MCF 10A (cell line): ENCODE measurements at regions not wholly inside any gene's neighbourhood (a gene's known extent, or its start where the extent isn't known, plus 50 kb on each side); places are given as distances from the start of the nearest gene placed in this dataset.

Source experiments
- BruUV-seq: library from RNA; stranded (reverse); fragments of 400-500 nt; replicated peaks from 2 replicates; lab custom pipeline; 2021; lab: Mats Ljungman, UMichigan
- CTCF ChIA-PET: fragments of 300-600 bp; sonication (Branson Sonifier 250); formaldehyde crosslinking; extraction: SDS; loops from one replicate; lab custom pipeline; 2021; ENCODE audit warnings: antibody characterized with exemption, inconsistent platforms; lab: Yijun Ruan, JAX
- POLR2A ChIA-PET: fragments of 300-600, 350-650 bp; sonication (Branson Sonifier 250); formaldehyde crosslinking; extraction: SDS; loops from one replicate; lab custom pipeline; 2020; ENCODE audit warnings: antibody characterized with exemption, inconsistent platforms; lab: Yijun Ruan, JAX
- DNase-seq: peaks from one replicate; pipeline ENCODE4 v3.0.0-alpha.2; 2018; ENCODE audit not compliant: unreplicated experiment
- H3K27ac Mint-ChIP-seq: one replicate; pipeline ENCODE4 v1.8.0; 2022; ENCODE audit warnings: mild to moderate bottlenecking, low read depth, mixed read lengths; ENCODE audit not compliant: unreplicated experiment
- H3K27me3 Mint-ChIP-seq: one replicate; pipeline ENCODE4 v1.8.0; 2022; ENCODE audit warnings: mixed read lengths; ENCODE audit not compliant: insufficient read depth, unreplicated experiment
- H3K36me3 Mint-ChIP-seq: one replicate; pipeline ENCODE4 v1.8.0; 2022; ENCODE audit warnings: mild to moderate bottlenecking, moderate library complexity, mixed read lengths; ENCODE audit not compliant: insufficient read depth, unreplicated experiment
- H3K4me1 Mint-ChIP-seq: one replicate; pipeline ENCODE4 v1.8.0; 2022; ENCODE audit warnings: mixed read lengths; ENCODE audit not compliant: insufficient read depth, unreplicated experiment
- H3K4me3 Mint-ChIP-seq: one replicate; pipeline ENCODE4 v1.8.0; 2022; ENCODE audit warnings: mild to moderate bottlenecking, moderate library complexity, mixed read lengths; ENCODE audit not compliant: unreplicated experiment
- H3K9me3 Mint-ChIP-seq: one replicate; pipeline ENCODE4 v1.8.0; 2022; ENCODE audit warnings: mixed read lengths; ENCODE audit not compliant: unreplicated experiment
- intact Hi-C: fragments of 100-400 bp; cut with micrococcal nuclease; formaldehyde crosslinking; loops from 2 replicates; pipeline ENCODE4 v1.14.1; 2022
- TF ChIP-seq, protein P1 (sequence below): fragments of 200-600 bp; IDR thresholded peaks from one replicate; pipeline ENCODE4 v1.8.0; 2022; ENCODE audit warnings: antibody characterized with exemption, mild to moderate bottlenecking; ENCODE audit not compliant: unreplicated experiment

DNA sequence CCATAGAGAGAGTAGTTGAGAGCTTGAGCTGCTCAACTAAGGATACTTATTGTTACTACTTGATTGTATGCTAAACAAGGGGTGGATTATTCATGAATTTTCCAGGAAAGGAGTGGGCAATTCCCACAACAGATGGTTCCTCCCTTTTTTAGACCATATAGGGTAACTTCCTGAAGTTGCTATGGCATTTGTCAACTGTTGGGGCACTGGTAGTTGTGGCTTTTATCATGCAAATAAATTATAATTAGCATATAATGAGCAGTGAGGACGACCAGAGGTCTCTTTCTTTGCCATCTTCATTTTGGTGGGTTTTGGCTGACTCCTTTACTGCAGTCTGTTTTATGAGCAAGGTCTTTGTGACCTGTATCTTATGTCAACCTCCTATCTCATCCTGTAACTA is 1403.5 kb upstream of the PABPC4L start:
- ChIA-PET CTCF (no interaction called here), POLR2A (no interaction called here)
- no peaks in the 10 kb centered on the region for H3K9me3 Mint-ChIP-seq
- intact Hi-C loops, result no loop called here
- no peak overlapping the region for H3K27ac Mint-ChIP-seq
- TF ChIP-seq, protein P1, sequence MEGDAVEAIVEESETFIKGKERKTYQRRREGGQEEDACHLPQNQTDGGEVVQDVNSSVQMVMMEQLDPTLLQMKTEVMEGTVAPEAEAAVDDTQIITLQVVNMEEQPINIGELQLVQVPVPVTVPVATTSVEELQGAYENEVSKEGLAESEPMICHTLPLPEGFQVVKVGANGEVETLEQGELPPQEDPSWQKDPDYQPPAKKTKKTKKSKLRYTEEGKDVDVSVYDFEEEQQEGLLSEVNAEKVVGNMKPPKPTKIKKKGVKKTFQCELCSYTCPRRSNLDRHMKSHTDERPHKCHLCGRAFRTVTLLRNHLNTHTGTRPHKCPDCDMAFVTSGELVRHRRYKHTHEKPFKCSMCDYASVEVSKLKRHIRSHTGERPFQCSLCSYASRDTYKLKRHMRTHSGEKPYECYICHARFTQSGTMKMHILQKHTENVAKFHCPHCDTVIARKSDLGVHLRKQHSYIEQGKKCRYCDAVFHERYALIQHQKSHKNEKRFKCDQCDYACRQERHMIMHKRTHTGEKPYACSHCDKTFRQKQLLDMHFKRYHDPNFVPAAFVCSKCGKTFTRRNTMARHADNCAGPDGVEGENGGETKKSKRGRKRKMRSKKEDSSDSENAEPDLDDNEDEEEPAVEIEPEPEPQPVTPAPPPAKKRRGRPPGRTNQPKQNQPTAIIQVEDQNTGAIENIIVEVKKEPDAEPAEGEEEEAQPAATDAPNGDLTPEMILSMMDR, result no peak
- H3K4me3 Mint-ChIP-seq, result no peak overlapping the region
- no peaks in the 10 kb centered on the region for H3K27me3 Mint-ChIP-seq
- no peaks in the 10 kb centered on the region for H3K36me3 Mint-ChIP-seq
- no TSS peak for BruUV-seq
- H3K4me1 Mint-ChIP-seq, result no peaks in the 10 kb centered on the region
- no peak for DNase-seq

DNA sequence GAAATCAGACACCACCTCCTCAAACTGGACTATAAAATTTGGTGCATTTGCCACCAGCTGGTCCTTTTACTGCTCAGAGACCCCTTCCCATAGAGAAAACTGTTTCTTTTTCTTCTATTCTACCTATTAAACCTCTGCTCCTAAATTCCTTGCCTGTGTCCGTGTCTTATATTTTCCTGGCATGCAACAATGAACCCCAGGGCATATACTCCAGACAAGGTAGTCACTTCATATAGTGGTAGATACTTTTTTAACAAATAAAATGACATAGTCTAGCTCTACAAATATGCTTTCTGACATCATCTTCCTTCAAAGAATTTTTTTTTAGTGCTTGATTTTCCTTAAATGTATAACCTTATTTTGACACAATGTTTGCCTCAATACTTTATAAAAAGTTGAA is 1402.9 kb upstream of the PABPC4L start:
- intact Hi-C loops, result no loop called here
- Mint-ChIP-seq H3K4me3 (no peak overlapping the region), H3K27ac (no peak overlapping the region)

DNA sequence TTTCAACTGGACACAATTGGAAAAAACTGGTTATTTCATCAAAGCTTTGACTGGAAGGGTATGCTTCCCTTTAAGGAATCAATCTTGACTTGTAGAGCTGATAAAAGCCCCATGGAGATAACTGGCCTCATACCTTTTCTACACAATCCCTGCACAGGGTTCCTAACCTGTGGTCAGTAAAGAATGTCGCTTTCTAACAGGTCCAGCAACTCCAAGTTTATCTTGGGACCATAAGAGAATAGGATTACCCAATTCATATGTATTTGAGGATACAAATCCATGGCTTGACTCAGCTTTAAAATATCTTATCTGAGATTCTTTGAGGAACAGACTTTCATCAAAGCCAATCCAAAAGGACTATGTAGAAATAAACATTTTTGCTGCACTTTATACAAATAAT is 1399.8 kb upstream of the PABPC4L start:
- TF ChIP-seq, protein P1, result no peak
- intact Hi-C loops, result no loop called here
- Mint-ChIP-seq H3K4me1 (no peaks in the 10 kb centered on the region), H3K9me3 (peaks cover 8% of the 10 kb centered on the region), H3K36me3 (no peaks in the 10 kb centered on the region), H3K27ac (no peak overlapping the region), H3K27me3 (no peaks in the 10 kb centered on the region), H3K4me3 (no peak overlapping the region)
- BruUV-seq, result no TSS peak
- CTCF ChIA-PET, result interaction anchor here (0.6 to 0.7 kb wide), 2 partner anchors 17 to 271 kb away, joined by 3 read pairs; no protein-coding TSS in a partner anchor
- POLR2A ChIA-PET, result no interaction called here
- no peak for DNase-seq

More for the DNA sequence above, 1402.9 kb upstream of the PABPC4L start:
- BruUV-seq, result no TSS peak
- Mint-ChIP-seq H3K27me3 (no peaks in the 10 kb centered on the region), H3K4me1 (no peaks in the 10 kb centered on the region), H3K36me3 (no peaks in the 10 kb centered on the region), H3K9me3 (no peaks in the 10 kb centered on the region)
- CTCF ChIA-PET, result no interaction called here
- DNase-seq, result no peak
- POLR2A ChIA-PET, result no interaction called here
- TF ChIP-seq, protein P1, result no peak

DNA sequence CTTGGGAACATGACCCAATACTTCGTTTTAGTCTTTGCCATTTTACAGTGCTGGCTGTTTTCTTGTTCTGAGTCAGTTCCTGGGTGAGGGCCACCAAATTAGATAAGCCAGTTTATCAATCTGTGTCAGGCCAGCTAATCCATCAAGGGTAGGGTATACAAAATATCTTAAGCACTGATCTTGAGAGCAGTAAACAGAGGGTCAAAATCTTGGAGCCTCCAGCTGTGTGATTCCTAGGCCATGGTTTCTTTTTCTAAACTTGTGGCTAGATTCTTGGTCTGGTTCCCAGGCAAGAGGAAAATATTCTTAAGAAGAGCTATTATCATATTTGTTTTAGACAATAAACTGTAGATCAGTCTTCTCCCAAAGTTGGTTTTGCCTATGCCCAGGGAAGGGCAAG is 1396.6 kb upstream of the PABPC4L start:
- intact Hi-C loops, result no loop called here
- no peaks in the 10 kb centered on the region for H3K4me1 Mint-ChIP-seq
- TF ChIP-seq, protein P1, result no peak
- no peaks in the 10 kb centered on the region for H3K27me3 Mint-ChIP-seq
- ChIA-PET CTCF (interaction anchor here (0.6 kb wide), 2 partner anchors 39 to 670 kb away, joined by 3 to 5 read pairs; no protein-coding TSS in a partner anchor), POLR2A (no interaction called here)
- H3K9me3 Mint-ChIP-seq, result peaks cover 13% of the 10 kb centered on the region
- no peaks in the 10 kb centered on the region for H3K36me3 Mint-ChIP-seq
- no peak for DNase-seq
- H3K27ac Mint-ChIP-seq, result no peak overlapping the region
- no peak overlapping the region for H3K4me3 Mint-ChIP-seq
- no TSS peak for BruUV-seq
